Smooth muscle cell (in vitro differentiated cells): ENCODE measurements at regions not wholly inside any gene's neighbourhood (a gene's known extent, or its start where the extent isn't known, plus 50 kb on each side); places are given as distances from the start of the nearest gene placed in this dataset.

Source experiments
- DNase-seq: peaks from one replicate; lab custom pipeline; 2025; ENCODE audit not compliant: unreplicated experiment; lab: John Stamatoyannopoulos, UW
- H2AFZ ChIP-seq: fragments of 200-600 bp; sonication (generic); 2 replicates; pipeline ENCODE4 v1.6.0; 2016; ENCODE audit warnings: antibody characterized with exemption, low read depth, mild to moderate bottlenecking
- H3F3A ChIP-seq: fragments of 200-600 bp; sonication (generic); 2 replicates; pipeline ENCODE4 v1.6.0; 2017; ENCODE audit warnings: antibody characterized with exemption, low read depth
- H3K27ac ChIP-seq: fragments of 200-600 bp; sonication (generic); 2 replicates; pipeline ENCODE4 v1.5.1; 2016; ENCODE audit warnings: low read depth, mild to moderate bottlenecking
- H3K27me3 ChIP-seq: fragments of 200-600 bp; sonication (generic); 2 replicates; pipeline ENCODE4 v1.6.1; 2016; ENCODE audit warnings: low read depth, mild to moderate bottlenecking
- H3K36me3 ChIP-seq: fragments of 200-600 bp; sonication (generic); 2 replicates; pipeline ENCODE4 v1.5.1; 2016; ENCODE audit warnings: low read depth
- H3K4me1 ChIP-seq: fragments of 200-600 bp; sonication (generic); 2 replicates; pipeline ENCODE4 v1.5.1; 2016; ENCODE audit warnings: low read depth
- H3K4me2 ChIP-seq: fragments of 200-600 bp; sonication (generic); 2 replicates; pipeline ENCODE4 v1.6.0; 2016; ENCODE audit warnings: mild to moderate bottlenecking
- H3K4me3 ChIP-seq: fragments of 200-600 bp; sonication (generic); 2 replicates; pipeline ENCODE4 v1.5.1; 2016; ENCODE audit warnings: mild to moderate bottlenecking
- H3K79me2 ChIP-seq: fragments of 200-600 bp; sonication (generic); 2 replicates; pipeline ENCODE4 v1.6.0; 2016; ENCODE audit warnings: low read depth, mild to moderate bottlenecking
- H3K9ac ChIP-seq: fragments of 200-600 bp; sonication (generic); 2 replicates; pipeline ENCODE4 v1.6.0; 2016; ENCODE audit warnings: low read depth
- H3K9me3 ChIP-seq: fragments of 200-600 bp; sonication (generic); replicated peaks from 2 replicates; pipeline ENCODE4 v1.5.1; 2016; ENCODE audit warnings: low read depth
- H4K20me1 ChIP-seq: fragments of 200-600 bp; sonication (generic); 2 replicates; pipeline ENCODE4 v1.6.0; 2016; ENCODE audit warnings: low read depth
- CTCF ChIP-seq: fragments of 200-600 bp; sonication (generic); IDR thresholded peaks from 2 replicates; pipeline ENCODE4 v1.5.1; 2017; ENCODE audit warnings: borderline replicate concordance, mild to moderate bottlenecking, antibody characterized with exemption; ENCODE audit not compliant: insufficient read depth, poor library complexity, severe bottlenecking
- WGBS: methylation state at CpG from one replicate; pipeline ENCODE4 v1.1.7; 2016; ENCODE audit warnings: low lambda C conversion rate; 5-methylcytosine and 5-hydroxymethylcytosine counted together

GRCh38 chr2:12407160-12407559, 309.6 kb upstream of the TRIB2 start:
- Histone ChIP-seq H3K4me1 (no peaks in the 10 kb centered on the region), H3K9ac (no peak overlapping the region), H4K20me1 (no peaks in the 10 kb centered on the region), H3K4me2 (no peak overlapping the region), H2AFZ (no peak overlapping the region), H3K9me3 (no peaks in the 10 kb centered on the region), H3K27ac (no peak overlapping the region), H3K27me3 (no peaks in the 10 kb centered on the region), H3F3A (peaks cover 3% of the 10 kb centered on the region), H3K4me3 (no peak overlapping the region), H3K79me2 (no peaks in the 10 kb centered on the region), H3K36me3 (no peaks in the 10 kb centered on the region)
- no peak for TF ChIP-seq CTCF
- DNase-seq, result no peak
- 94% methylated on average over 5 of the region's 5 CpGs for WGBS

- H3K4me1 ChIP-seq, result no peaks in the 10 kb centered on the region
- peak overlapping the region; percentile 61 for H3K27ac ChIP-seq
- no peaks in the 10 kb centered on the region for H3K9me3 ChIP-seq
- no peak for DNase-seq
- H3K4me3 ChIP-seq, result no peak overlapping the region
- H3F3A ChIP-seq, result peaks cover 23% of the 10 kb centered on the region
- H4K20me1 ChIP-seq, result no peaks in the 10 kb centered on the region
- TF ChIP-seq CTCF, result no peak
- peak overlapping the region; percentile 50 for H3K4me2 ChIP-seq
- WGBS, result 4% methylated on average over 3 of the region's 3 CpGs
- peak overlapping the region; percentile 81 for H2AFZ ChIP-seq
- H3K27me3 ChIP-seq, result no peaks in the 10 kb centered on the region
- H3K36me3 ChIP-seq, result no peaks in the 10 kb centered on the region
- H3K79me2 ChIP-seq, result no peaks in the 10 kb centered on the region
- H3K9ac ChIP-seq, result no peak overlapping the region
These were observed 303.8 kb upstream of the TRIB2 start for GRCh38 chr2:12412898-12413305.

GRCh38 chr2:12415536-12415935, 301.2 kb upstream of the TRIB2 start:
- H3F3A ChIP-seq, result peaks cover 23% of the 10 kb centered on the region
- H3K79me2 ChIP-seq, result no peaks in the 10 kb centered on the region
- H3K4me2 ChIP-seq, result no peak overlapping the region
- H3K27ac ChIP-seq, result no peak overlapping the region
- WGBS, result 84% methylated on average over 3 of the region's 3 CpGs
- no peak overlapping the region for H3K9ac ChIP-seq
- no peaks in the 10 kb centered on the region for H3K36me3 ChIP-seq
- H3K27me3 ChIP-seq, result no peaks in the 10 kb centered on the region
- no peaks in the 10 kb centered on the region for H4K20me1 ChIP-seq
- H2AFZ ChIP-seq, result no peak overlapping the region
- no peaks in the 10 kb centered on the region for H3K9me3 ChIP-seq
- no peak for TF ChIP-seq CTCF
- H3K4me1 ChIP-seq, result no peaks in the 10 kb centered on the region
- DNase-seq, result no peak
- H3K4me3 ChIP-seq, result no peak overlapping the region

GRCh38 chr2:12416600-12416999, 300.1 kb upstream of the TRIB2 start:
- peak; percentile 17 for TF ChIP-seq CTCF
- no peaks in the 10 kb centered on the region for H3K79me2 ChIP-seq
- peaks cover 23% of the 10 kb centered on the region for H3F3A ChIP-seq
- H3K4me1 ChIP-seq, result no peaks in the 10 kb centered on the region
- no peaks in the 10 kb centered on the region for H3K27me3 ChIP-seq
- H3K4me3 ChIP-seq, result no peak overlapping the region
- 87% methylated on average over 6 of the region's 6 CpGs for WGBS
- no peak overlapping the region for H2AFZ ChIP-seq
- no peak overlapping the region for H3K4me2 ChIP-seq
- H3K9me3 ChIP-seq, result no peaks in the 10 kb centered on the region
- H4K20me1 ChIP-seq, result no peaks in the 10 kb centered on the region
- H3K36me3 ChIP-seq, result no peaks in the 10 kb centered on the region
- DNase-seq, result no peak
- H3K9ac ChIP-seq, result no peak overlapping the region
- no peak overlapping the region for H3K27ac ChIP-seq
